ENCODE measurements at regions not wholly inside any gene's neighbourhood (a gene's known extent, or its start where the extent isn't known, plus 50 kb on each side); places are given as distances from the start of the nearest gene placed in this dataset.

DNA sequence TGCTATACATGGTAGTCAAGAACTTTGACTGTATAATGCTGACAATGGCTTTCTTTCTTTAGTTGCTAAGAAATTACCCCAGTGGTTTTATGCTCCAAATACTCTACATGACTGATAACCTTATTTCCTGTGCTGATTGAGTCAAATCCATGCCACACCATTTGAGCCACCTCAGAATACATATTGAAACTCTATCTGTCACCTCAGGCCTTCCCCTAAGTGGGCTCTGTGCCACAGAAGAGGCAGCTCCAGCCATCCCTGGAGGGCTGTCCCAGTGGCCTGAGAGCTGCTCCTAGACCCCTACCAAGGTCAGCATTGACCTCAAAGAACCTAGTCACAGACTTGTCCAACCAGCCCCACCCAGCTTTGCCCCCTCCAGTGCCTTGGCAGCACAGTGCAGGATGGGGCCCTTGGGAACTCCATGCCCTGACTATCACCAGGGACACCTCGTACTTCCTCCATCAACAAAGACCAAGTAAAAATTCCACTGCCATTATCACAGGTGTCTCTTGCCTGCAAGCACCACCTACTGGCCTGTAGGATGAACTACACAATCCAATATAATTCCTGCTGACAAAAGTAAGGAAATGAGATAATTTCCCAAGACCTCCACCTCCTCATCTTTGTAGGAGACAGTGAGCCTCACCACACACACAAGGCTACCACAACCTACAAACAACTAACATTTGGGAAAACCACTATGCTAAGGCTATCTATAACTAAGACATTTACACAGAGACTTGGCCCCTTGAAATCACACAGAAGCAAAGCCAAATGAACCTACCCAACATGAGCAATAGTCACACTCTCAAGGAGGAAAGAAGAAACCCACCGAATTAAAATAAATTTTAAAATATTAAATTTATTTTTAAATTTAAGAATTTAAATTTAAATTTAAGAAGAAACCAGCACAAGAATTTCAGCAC lies 239.9 kb downstream of the NKX6-1 start:
- Histone ChIP-seq H2BK15ac (ENCODE audit: low read depth, low read length) (no peak overlapping the region), H3K9ac (ENCODE audit: low read depth, low read length) (no peak overlapping the region), H2AFZ (replicated peaks; ENCODE audit: low read length, poor library complexity) (peak overlapping the region; percentile 8), H4K91ac (ENCODE audit: insufficient read depth, low read depth, low read length) (no peak overlapping the region), H4K5ac (ENCODE audit: low read depth, low read length) (no peak overlapping the region), H3K23ac (ENCODE audit: low read depth, low read length) (no peak overlapping the region), H3K36me3 (ENCODE audit: control insufficient read depth, insufficient read depth, low read length) (no peaks in the 10 kb centered on the region), H2BK20ac (ENCODE audit: low read depth, low read length) (no peak overlapping the region), H3K9me1 (ENCODE audit: insufficient read depth, low read length) (no peaks in the 10 kb centered on the region), H4K20me1 (ENCODE audit: insufficient read depth, low read length) (no peaks in the 10 kb centered on the region), H3K9me3 (ENCODE audit: control insufficient read depth, insufficient read depth, low read length) (no peaks in the 10 kb centered on the region), H4K8ac (ENCODE audit: low read depth in 2 of 2, low read length in 2 of 2) (no peak overlapping the region), H3K4me2 (ENCODE audit: low read depth, low read length) (no peak overlapping the region), H3K14ac (replicated peaks; ENCODE audit: low read depth, low read length) (no peak overlapping the region), H3K27me3 (ENCODE audit: control insufficient read depth, insufficient read depth, low read length) (no peaks in the 10 kb centered on the region), H3K4me3 (ENCODE audit: insufficient read depth, low read depth, low read length) (no peak overlapping the region), H3K4me1 (ENCODE audit: control insufficient read depth, insufficient read depth, low read length) (no peaks in the 10 kb centered on the region), H3K18ac (ENCODE audit: low read depth, low read length) (no peak overlapping the region), H2BK120ac (ENCODE audit: low read depth, low read length) (no peak overlapping the region), H3K79me1 (ENCODE audit: low read depth in 1 of 2, low read length in 2 of 2) (no peaks in the 10 kb centered on the region), H3K27ac (ENCODE audit: insufficient read depth, low read length) (no peak overlapping the region), H2BK5ac (ENCODE audit: low read depth, low read length, poor library complexity, severe bottlenecking) (no peak overlapping the region), H3K56ac (ENCODE audit: extremely low read depth, insufficient read depth, low read length) (no peak overlapping the region), H2AK9ac (replicated peaks; ENCODE audit: low read depth, low read length, poor library complexity) (no peak overlapping the region), H3K4ac (ENCODE audit: low read depth, low read length) (no peak overlapping the region), H2AK5ac (ENCODE audit: low read depth, low read length) (no peak overlapping the region)
- CTCF ChIA-PET, result interaction anchor here (0.5 to 1.3 kb wide), 3 partner anchors 15 to 488 kb away, joined by 3 to 5 read pairs (median 4); no protein-coding TSS in a partner anchor
- dilution Hi-C loops (cut with HindIII; ENCODE audit: low sequenced_read_pairs, unreplicated experiment), result no loop called here
- POLR2A ChIA-PET (ENCODE audit: unreplicated experiment), result no interaction called here
- DNase-seq, result peak; percentile 32
- BruUV-seq (replicated peaks), result no TSS peak
- TF ChIP-seq RAD21 (IDR thresholded peaks at IDR 0.05; ENCODE audit: low read length), result peak; percentile 68
- TF ChIP-seq, protein P1, sequence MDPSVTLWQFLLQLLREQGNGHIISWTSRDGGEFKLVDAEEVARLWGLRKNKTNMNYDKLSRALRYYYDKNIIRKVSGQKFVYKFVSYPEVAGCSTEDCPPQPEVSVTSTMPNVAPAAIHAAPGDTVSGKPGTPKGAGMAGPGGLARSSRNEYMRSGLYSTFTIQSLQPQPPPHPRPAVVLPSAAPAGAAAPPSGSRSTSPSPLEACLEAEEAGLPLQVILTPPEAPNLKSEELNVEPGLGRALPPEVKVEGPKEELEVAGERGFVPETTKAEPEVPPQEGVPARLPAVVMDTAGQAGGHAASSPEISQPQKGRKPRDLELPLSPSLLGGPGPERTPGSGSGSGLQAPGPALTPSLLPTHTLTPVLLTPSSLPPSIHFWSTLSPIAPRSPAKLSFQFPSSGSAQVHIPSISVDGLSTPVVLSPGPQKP (IDR thresholded peaks at IDR 0.05; ENCODE audit: borderline replicate concordance, low read depth, low read length), result no peak
- peak; percentile 73 for TF ChIP-seq SMC3 (IDR thresholded peaks at IDR 0.05; ENCODE audit: low read depth, low read length)
- TF ChIP-seq USF2 (IDR thresholded peaks at IDR 0.05; ENCODE audit: low read depth, low read length), result no peak
- TF ChIP-seq MXI1 (IDR thresholded peaks at IDR 0.05; ENCODE audit: borderline replicate concordance, low read depth, low read length), result no peak
- peak; percentile 17; the same call in 1 of the 2 replicates for TF ChIP-seq MAFK (IDR thresholded peaks at IDR 0.05; ENCODE audit: low read depth, low read length)
- TF ChIP-seq RFX5 (IDR thresholded peaks at IDR 0.05; ENCODE audit: low read depth, low read length), result no peak
- TF ChIP-seq, protein P2, sequence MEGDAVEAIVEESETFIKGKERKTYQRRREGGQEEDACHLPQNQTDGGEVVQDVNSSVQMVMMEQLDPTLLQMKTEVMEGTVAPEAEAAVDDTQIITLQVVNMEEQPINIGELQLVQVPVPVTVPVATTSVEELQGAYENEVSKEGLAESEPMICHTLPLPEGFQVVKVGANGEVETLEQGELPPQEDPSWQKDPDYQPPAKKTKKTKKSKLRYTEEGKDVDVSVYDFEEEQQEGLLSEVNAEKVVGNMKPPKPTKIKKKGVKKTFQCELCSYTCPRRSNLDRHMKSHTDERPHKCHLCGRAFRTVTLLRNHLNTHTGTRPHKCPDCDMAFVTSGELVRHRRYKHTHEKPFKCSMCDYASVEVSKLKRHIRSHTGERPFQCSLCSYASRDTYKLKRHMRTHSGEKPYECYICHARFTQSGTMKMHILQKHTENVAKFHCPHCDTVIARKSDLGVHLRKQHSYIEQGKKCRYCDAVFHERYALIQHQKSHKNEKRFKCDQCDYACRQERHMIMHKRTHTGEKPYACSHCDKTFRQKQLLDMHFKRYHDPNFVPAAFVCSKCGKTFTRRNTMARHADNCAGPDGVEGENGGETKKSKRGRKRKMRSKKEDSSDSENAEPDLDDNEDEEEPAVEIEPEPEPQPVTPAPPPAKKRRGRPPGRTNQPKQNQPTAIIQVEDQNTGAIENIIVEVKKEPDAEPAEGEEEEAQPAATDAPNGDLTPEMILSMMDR (conservative IDR thresholded peaks at IDR 0.05; ENCODE audit: low read depth, low read length), result peak; percentile 74
- WGBS, 2 experiments (ENCODE audit: extremely low coverage in 2 of 2, insufficient read length in 1 of 2), result no CpG with 5 or more reads among the region's 2 CpGs
- intact Hi-C loops (cut with micrococcal nuclease), result loop anchor here (1.0 to 10.0 kb wide), 4 partner anchors 246 to 757 kb away; no protein-coding TSS in a partner anchor
- ATAC-seq (ENCODE audit: low read depth), result peak; percentile 62; the same call in 1 of the 2 replicates
- in situ Hi-C loops (cut with MboI; ENCODE audit: low sequenced_read_pairs), result loop anchor here (25.0 kb wide), 1 partner anchor 747 kb away; no protein-coding TSS in a partner anchor

Data from IMR-90 (cell line).